ENCODE measurements at regions not wholly inside any gene's neighbourhood (a gene's known extent, or its start where the extent isn't known, plus 50 kb on each side); places are given as distances from the start of the nearest gene placed in this dataset.

GRCh38 chr2:12867631-12868287, 151.0 kb downstream of the TRIB2 start:
- TF ChIP-seq EP300 (IDR thresholded peaks at IDR 0.05) (no peak), CTCF (IDR thresholded peaks at IDR 0.05) (no peak), POLR2AphosphoS5 (IDR thresholded peaks at IDR 0.05) (no peak)

All from suprapubic skin (tissue), 4 donors.